ENCODE measurements at regions not wholly inside any gene's neighbourhood (a gene's known extent, or its start where the extent isn't known, plus 50 kb on each side); places are given as distances from the start of the nearest gene placed in this dataset.

DNA sequence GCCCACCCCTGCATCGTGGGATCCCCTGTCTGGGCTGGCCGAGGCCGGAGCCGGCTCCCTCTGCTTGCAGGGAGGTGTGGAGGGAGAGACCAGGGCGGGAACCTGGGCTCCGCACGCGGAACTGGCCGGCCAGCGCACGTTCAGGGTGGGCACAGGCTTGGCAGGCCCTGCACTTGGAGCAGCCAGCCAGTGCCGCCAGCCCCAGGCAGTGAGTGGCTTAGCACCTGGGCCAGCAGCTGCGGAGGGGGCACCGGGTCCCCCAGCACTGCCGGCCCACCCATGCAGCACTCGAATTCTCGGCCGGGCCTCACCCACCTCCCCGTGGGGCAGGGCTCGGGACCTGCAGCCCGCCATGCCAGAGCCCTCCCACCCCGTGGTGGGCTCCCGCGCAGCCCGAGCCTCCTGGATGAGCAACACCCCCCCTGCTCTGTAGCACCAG lies 422.6 kb downstream of the AMY1C start:
- Histone ChIP-seq H2AFZ (ENCODE audit: low read length) (no peak overlapping the region), H3K9me3 (ENCODE audit: low read length) (no peaks in the 10 kb centered on the region), H3K36me3 (ENCODE audit: insufficient read depth, low read length) (no peaks in the 10 kb centered on the region), H4K20me1 (ENCODE audit: insufficient read depth, low read length) (no peaks in the 10 kb centered on the region), H3K27ac (ENCODE audit: low read depth, low read length, poor library complexity, severe bottlenecking) (no peak overlapping the region), H3K4me1 (ENCODE audit: insufficient read depth, low read length, poor library complexity, severe bottlenecking) (no peaks in the 10 kb centered on the region), H3K4me3 (ENCODE audit: low read depth, low read length, poor library complexity, severe bottlenecking) (no peak overlapping the region), H3K4me2 (ENCODE audit: low read length) (no peak overlapping the region), H3K79me2 (ENCODE audit: insufficient read depth, low read depth, low read length) (no peaks in the 10 kb centered on the region), H3K9me2 (ENCODE audit: insufficient read depth, low read length) (no peaks in the 10 kb centered on the region)
- DNase-seq (ENCODE audit: low spot score), result no peak
- ChIA-PET CTCF (ENCODE audit: unreplicated experiment) (no interaction called here), POLR2A (interaction anchor here (0.5 kb wide), 1 partner anchor 410 kb away, joined by 3 read pairs; no protein-coding TSS in a partner anchor)
- intact Hi-C loops (cut with micrococcal nuclease; ENCODE audit: unreplicated experiment), result no loop called here
- BruUV-seq (replicated peaks), result no TSS peak
- TF ChIP-seq EZH2phosphoT487 (IDR thresholded peaks at IDR 0.05; ENCODE audit: borderline replicate concordance, low read depth, low read length), result no peak
- TF ChIP-seq, protein P1, sequence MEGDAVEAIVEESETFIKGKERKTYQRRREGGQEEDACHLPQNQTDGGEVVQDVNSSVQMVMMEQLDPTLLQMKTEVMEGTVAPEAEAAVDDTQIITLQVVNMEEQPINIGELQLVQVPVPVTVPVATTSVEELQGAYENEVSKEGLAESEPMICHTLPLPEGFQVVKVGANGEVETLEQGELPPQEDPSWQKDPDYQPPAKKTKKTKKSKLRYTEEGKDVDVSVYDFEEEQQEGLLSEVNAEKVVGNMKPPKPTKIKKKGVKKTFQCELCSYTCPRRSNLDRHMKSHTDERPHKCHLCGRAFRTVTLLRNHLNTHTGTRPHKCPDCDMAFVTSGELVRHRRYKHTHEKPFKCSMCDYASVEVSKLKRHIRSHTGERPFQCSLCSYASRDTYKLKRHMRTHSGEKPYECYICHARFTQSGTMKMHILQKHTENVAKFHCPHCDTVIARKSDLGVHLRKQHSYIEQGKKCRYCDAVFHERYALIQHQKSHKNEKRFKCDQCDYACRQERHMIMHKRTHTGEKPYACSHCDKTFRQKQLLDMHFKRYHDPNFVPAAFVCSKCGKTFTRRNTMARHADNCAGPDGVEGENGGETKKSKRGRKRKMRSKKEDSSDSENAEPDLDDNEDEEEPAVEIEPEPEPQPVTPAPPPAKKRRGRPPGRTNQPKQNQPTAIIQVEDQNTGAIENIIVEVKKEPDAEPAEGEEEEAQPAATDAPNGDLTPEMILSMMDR (conservative IDR thresholded peaks at IDR 0.05; ENCODE audit: low read length), result no peak

DNA sequence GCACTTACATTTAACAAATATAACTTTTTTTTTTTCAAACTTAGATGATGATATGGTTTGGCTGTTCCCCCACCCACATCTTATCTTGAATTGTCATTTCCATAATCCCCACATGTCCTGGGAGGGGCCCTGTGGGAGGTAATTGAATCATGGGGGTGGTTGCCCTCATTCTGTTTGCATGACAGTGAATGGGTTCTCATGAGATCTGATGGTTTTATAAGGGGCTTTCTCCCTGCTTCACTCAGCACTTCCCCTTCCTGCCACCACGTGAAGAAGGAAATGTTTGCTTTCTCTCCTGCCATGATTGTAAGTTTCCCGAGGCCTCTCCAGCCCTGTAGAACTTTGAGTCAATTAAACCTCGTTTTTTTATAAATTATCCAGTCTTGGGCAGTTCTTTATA lies 432.6 kb downstream of the AMY1C start:
- no peak for DNase-seq (ENCODE audit: low spot score)
- Histone ChIP-seq H3K27ac (ENCODE audit: low read depth, low read length, poor library complexity, severe bottlenecking) (no peak overlapping the region), H4K20me1 (ENCODE audit: insufficient read depth, low read length) (no peaks in the 10 kb centered on the region), H2AFZ (ENCODE audit: low read length) (no peak overlapping the region), H3K36me3 (ENCODE audit: insufficient read depth, low read length) (no peaks in the 10 kb centered on the region), H3K4me3 (ENCODE audit: low read depth, low read length, poor library complexity, severe bottlenecking) (no peak overlapping the region), H3K9me2 (ENCODE audit: insufficient read depth, low read length) (no peaks in the 10 kb centered on the region), H3K4me1 (ENCODE audit: insufficient read depth, low read length, poor library complexity, severe bottlenecking) (no peaks in the 10 kb centered on the region), H3K79me2 (ENCODE audit: insufficient read depth, low read depth, low read length) (no peaks in the 10 kb centered on the region), H3K9me3 (ENCODE audit: low read length) (no peaks in the 10 kb centered on the region), H3K4me2 (ENCODE audit: low read length) (no peak overlapping the region)
- POLR2A ChIA-PET, result interaction anchor here (1.1 kb wide), 1 partner anchor 63 kb away, joined by 3 read pairs; no protein-coding TSS in a partner anchor
- no TSS peak for BruUV-seq (replicated peaks)
- intact Hi-C loops (cut with micrococcal nuclease; ENCODE audit: unreplicated experiment), result no loop called here
- CTCF ChIA-PET (ENCODE audit: unreplicated experiment), result no interaction called here
- TF ChIP-seq, protein P1 (conservative IDR thresholded peaks at IDR 0.05; ENCODE audit: low read length), result no peak
- TF ChIP-seq EZH2phosphoT487 (IDR thresholded peaks at IDR 0.05; ENCODE audit: borderline replicate concordance, low read depth, low read length), result no peak

DNA sequence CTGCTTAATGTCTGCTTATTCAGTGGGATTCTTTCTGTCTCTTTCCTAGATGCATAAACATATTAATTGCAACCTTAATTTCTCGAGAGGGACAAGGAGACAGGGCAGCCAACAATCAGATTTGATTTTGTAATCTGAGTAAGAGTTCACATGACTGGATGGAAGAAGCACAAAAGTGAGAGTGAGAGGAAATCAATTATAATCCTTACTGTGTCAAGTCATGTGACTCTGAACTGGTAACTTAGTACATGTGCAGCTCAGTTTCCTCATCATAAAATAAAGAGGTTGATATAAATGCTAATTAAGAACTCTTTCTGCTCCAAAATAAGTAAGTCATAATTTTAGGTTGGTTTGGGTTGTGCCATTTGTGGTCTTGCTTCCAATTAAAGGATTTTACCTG lies 439.5 kb downstream of the AMY1C start:
- Histone ChIP-seq H3K4me1 (ENCODE audit: insufficient read depth, low read length, poor library complexity, severe bottlenecking) (no peaks in the 10 kb centered on the region), H2AFZ (ENCODE audit: low read length) (no peak overlapping the region), H3K4me2 (ENCODE audit: low read length) (no peak overlapping the region), H3K79me2 (ENCODE audit: insufficient read depth, low read depth, low read length) (no peaks in the 10 kb centered on the region), H3K9me2 (ENCODE audit: insufficient read depth, low read length) (no peaks in the 10 kb centered on the region), H3K9me3 (ENCODE audit: low read length) (no peaks in the 10 kb centered on the region), H3K27ac (ENCODE audit: low read depth, low read length, poor library complexity, severe bottlenecking) (no peak overlapping the region), H3K36me3 (ENCODE audit: insufficient read depth, low read length) (no peaks in the 10 kb centered on the region), H3K4me3 (ENCODE audit: low read depth, low read length, poor library complexity, severe bottlenecking) (no peak overlapping the region), H4K20me1 (ENCODE audit: insufficient read depth, low read length) (no peaks in the 10 kb centered on the region)
- no peak for TF ChIP-seq EZH2phosphoT487 (IDR thresholded peaks at IDR 0.05; ENCODE audit: borderline replicate concordance, low read depth, low read length)
- ChIA-PET CTCF (ENCODE audit: unreplicated experiment) (no interaction called here), POLR2A (interaction anchor here (0.6 to 1.1 kb wide), 2 partner anchors 15 to 21 kb away, joined by 4 to 5 read pairs; no protein-coding TSS in a partner anchor)
- no TSS peak for BruUV-seq (replicated peaks)
- DNase-seq (ENCODE audit: low spot score), result no peak
- intact Hi-C loops (cut with micrococcal nuclease; ENCODE audit: unreplicated experiment), result no loop called here

Measured in OCI-LY7 (cell line).